ENCODE measurements at regions not wholly inside any gene's neighbourhood (a gene's known extent, or its start where the extent isn't known, plus 50 kb on each side); places are given as distances from the start of the nearest gene placed in this dataset.

DNA sequence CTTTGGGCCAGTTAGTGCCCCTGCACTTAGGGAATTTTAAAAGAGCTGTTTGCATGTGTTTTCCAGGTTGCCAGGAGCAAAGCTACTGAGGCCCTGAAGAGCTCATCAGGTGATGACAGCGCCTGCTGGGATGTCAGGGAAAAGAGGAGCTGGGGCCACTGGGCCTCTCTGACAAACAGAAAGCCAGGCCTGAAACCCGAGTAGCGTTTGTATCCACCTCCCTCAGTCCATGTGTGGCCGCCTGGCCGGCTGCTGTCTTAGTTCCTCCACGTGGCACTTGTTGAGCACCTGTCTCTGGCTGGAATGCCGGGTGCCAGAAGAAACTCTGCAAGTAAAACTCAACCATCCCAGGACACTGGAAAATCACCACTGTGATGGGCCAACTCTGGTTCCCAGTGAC is 601.2 kb downstream of the CDH26 start:
- Mint-ChIP-seq H3K4me1 (no peaks in the 10 kb centered on the region), H3K27ac (no peak overlapping the region), H3K27me3 (peaks cover 6% of the 10 kb centered on the region), H3K36me3 (no peaks in the 10 kb centered on the region), H3K9me3 (peaks cover 2% of the 10 kb centered on the region), H3K4me3 (no peak overlapping the region)
- DNase-seq (ENCODE audit: low spot score in 2 of 2) (no peak), ATAC-seq (ENCODE audit: low read depth) (no peak)

DNA sequence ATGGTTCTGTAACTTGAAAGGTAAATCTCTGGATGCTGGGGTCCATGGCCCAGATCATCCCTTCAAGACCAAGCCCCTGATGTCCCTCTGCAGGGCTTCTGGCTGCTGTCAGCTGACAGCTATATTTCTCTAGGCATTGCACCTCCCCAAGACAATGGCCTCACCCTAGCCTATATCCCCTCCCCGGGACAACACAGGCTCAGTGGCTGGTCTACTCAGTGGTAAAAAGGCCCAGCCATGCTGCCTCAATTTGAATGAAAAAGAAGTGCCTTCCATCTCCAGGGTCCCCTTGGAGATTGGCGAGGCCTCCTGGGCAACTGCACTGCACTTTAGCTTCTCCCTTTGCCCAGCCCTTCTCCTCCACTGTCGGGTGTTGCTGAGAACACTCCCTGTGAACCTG is 602.8 kb downstream of the CDH26 start:
- H3K9me3 Mint-ChIP-seq: peaks cover 2% of the 10 kb centered on the region
- H3K4me1 Mint-ChIP-seq: no peaks in the 10 kb centered on the region
- H3K27me3 Mint-ChIP-seq: peaks cover 4% of the 10 kb centered on the region
- no peak overlapping the region for H3K4me3 Mint-ChIP-seq
- ATAC-seq (ENCODE audit: low read depth) (no peak), DNase-seq (ENCODE audit: low spot score in 2 of 2) (no peak)
- H3K27ac Mint-ChIP-seq: no peak overlapping the region
- H3K36me3 Mint-ChIP-seq: no peaks in the 10 kb centered on the region

DNA sequence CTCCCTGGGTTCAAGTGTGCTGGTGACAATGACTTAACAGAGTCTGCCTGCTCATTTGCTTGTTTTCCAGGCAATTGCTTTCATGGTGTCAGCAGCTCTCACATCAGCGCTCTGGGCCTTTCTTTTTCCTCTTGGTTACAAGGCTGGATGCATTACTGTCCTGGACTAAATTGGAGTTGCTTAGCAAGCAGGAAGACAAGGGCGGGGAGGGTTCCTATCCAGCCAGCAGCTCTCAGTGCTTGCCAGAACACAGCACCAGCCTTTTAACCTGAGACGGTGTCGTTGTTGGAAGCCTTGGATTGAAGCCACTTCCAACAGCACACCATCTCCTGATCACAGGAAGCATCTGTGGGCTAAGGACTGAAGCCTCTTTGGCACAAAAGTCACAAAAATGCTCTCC is 606.9 kb downstream of the CDH26 start:
- Mint-ChIP-seq H3K9me3 (peaks cover 2% of the 10 kb centered on the region), H3K4me3 (no peak overlapping the region), H3K4me1 (no peaks in the 10 kb centered on the region), H3K27me3 (no peaks in the 10 kb centered on the region), H3K27ac (no peak overlapping the region), H3K36me3 (no peaks in the 10 kb centered on the region)
- DNase-seq (ENCODE audit: low spot score in 2 of 2) (no peak), ATAC-seq (ENCODE audit: low read depth) (no peak)

GRCh38 chr20:60565551-60565950 is 607.3 kb downstream of the CDH26 start:
- no peak overlapping the region for H3K4me3 Mint-ChIP-seq
- H3K36me3 Mint-ChIP-seq: no peaks in the 10 kb centered on the region
- no peaks in the 10 kb centered on the region for H3K27me3 Mint-ChIP-seq
- H3K4me1 Mint-ChIP-seq: no peaks in the 10 kb centered on the region
- no peak for DNase-seq (ENCODE audit: low spot score in 2 of 2)
- no peak overlapping the region for H3K27ac Mint-ChIP-seq
- H3K9me3 Mint-ChIP-seq: peaks cover 3% of the 10 kb centered on the region
- ATAC-seq (ENCODE audit: low read depth): no peak

DNA sequence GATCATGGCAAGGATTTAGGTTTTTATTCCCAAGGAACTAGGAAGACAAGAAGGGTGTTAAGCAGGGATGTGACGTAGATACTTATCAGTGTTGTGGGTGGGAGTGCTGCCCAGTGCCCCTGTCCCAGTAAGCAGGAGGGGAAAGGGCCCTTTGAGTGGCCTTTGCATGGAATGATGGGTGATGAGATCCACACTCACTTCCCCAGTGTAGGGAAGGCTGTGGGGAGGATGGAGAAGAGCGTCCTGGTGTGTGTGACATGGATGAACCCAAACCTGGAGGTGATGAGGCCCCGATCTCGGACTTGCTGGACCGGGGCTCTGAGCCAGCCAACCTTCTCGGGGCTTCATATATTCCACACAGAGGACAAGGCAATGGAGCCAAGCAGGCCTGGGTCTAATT is 610.9 kb downstream of the CDH26 start:
- Mint-ChIP-seq H3K9me3 (peaks cover 2% of the 10 kb centered on the region), H3K27ac (no peak overlapping the region), H3K4me3 (no peak overlapping the region), H3K36me3 (no peaks in the 10 kb centered on the region), H3K27me3 (no peaks in the 10 kb centered on the region), H3K4me1 (no peaks in the 10 kb centered on the region)
- ATAC-seq (ENCODE audit: low read depth) (no peak), DNase-seq (ENCODE audit: low spot score in 2 of 2) (no peak)

GRCh38 chr20:60570481-60571277 is 612.5 kb downstream of the CDH26 start:
- H3K9me3 Mint-ChIP-seq: peaks cover 5% of the 10 kb centered on the region
- H3K27me3 Mint-ChIP-seq: no peaks in the 10 kb centered on the region
- no peak overlapping the region for H3K27ac Mint-ChIP-seq
- no peak for ATAC-seq (ENCODE audit: low read depth)
- no peak for DNase-seq (ENCODE audit: low spot score in 2 of 2)
- H3K4me1 Mint-ChIP-seq: no peaks in the 10 kb centered on the region
- H3K36me3 Mint-ChIP-seq: no peaks in the 10 kb centered on the region
- no peak overlapping the region for H3K4me3 Mint-ChIP-seq

- Mint-ChIP-seq H3K36me3 (no peaks in the 10 kb centered on the region), H3K4me1 (no peaks in the 10 kb centered on the region), H3K4me3 (no peak overlapping the region), H3K9me3 (peaks cover 5% of the 10 kb centered on the region), H3K27ac (no peak overlapping the region), H3K27me3 (no peaks in the 10 kb centered on the region)
- ATAC-seq (ENCODE audit: low read depth) (no peak), DNase-seq (ENCODE audit: low spot score in 2 of 2) (no peak)
Measured at GRCh38 chr20:60573003-60573680, 614.9 kb downstream of the CDH26 start.

- no peaks in the 10 kb centered on the region for H3K27me3 Mint-ChIP-seq
- no peaks in the 10 kb centered on the region for H3K4me1 Mint-ChIP-seq
- H3K36me3 Mint-ChIP-seq: no peaks in the 10 kb centered on the region
- H3K27ac Mint-ChIP-seq: no peak overlapping the region
- DNase-seq (ENCODE audit: low spot score in 2 of 2) (no peak), ATAC-seq (ENCODE audit: low read depth) (no peak)
- peaks cover 3% of the 10 kb centered on the region for H3K9me3 Mint-ChIP-seq
- no peak overlapping the region for H3K4me3 Mint-ChIP-seq
Measured at GRCh38 chr20:60576236-60576635, 618.0 kb downstream of the CDH26 start.

GRCh38 chr20:60579941-60580515 is 621.8 kb downstream of the CDH26 start:
- H3K36me3 Mint-ChIP-seq: no peaks in the 10 kb centered on the region
- no peak overlapping the region for H3K27ac Mint-ChIP-seq
- no peaks in the 10 kb centered on the region for H3K9me3 Mint-ChIP-seq
- no peaks in the 10 kb centered on the region for H3K27me3 Mint-ChIP-seq
- DNase-seq (ENCODE audit: low spot score in 2 of 2) (no peak), ATAC-seq (ENCODE audit: low read depth) (no peak)
- no peak overlapping the region for H3K4me3 Mint-ChIP-seq
- no peaks in the 10 kb centered on the region for H3K4me1 Mint-ChIP-seq

DNA sequence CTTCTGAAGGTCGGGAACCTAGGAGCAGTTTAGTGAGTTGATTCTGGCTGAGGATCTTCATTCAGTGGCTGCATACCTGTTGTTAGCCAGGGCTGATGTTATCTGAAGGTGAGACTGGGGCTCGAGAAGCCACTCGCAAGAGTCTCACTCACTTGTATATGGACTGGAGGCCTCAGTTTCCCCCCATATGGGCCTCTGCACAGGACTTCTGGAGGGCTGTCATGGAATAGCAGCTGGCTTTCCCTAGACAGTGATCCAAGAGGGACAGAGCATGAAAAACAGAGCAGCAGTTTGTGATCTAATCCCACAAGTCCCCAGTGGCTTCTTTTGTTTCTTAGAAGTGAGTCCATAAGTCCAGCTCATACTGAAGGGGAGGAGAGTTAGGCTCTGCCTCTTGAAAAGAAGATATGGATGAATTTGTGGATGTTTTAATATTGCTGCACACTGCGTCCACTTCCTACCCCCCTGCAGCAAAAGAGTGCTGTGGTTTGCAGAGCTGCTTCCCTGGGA is 623.4 kb downstream of the CDH26 start:
- DNase-seq (ENCODE audit: low spot score in 2 of 2) (no peak), ATAC-seq (ENCODE audit: low read depth) (no peak)
- Mint-ChIP-seq H3K36me3 (no peaks in the 10 kb centered on the region), H3K27me3 (no peaks in the 10 kb centered on the region), H3K4me3 (no peak overlapping the region), H3K9me3 (no peaks in the 10 kb centered on the region), H3K4me1 (no peaks in the 10 kb centered on the region), H3K27ac (no peak overlapping the region)

GRCh38 chr20:60583741-60584140 is 625.5 kb downstream of the CDH26 start:
- no peak overlapping the region for H3K4me3 Mint-ChIP-seq
- H3K9me3 Mint-ChIP-seq: no peaks in the 10 kb centered on the region
- H3K27me3 Mint-ChIP-seq: no peaks in the 10 kb centered on the region
- no peak overlapping the region for H3K27ac Mint-ChIP-seq
- H3K36me3 Mint-ChIP-seq: no peaks in the 10 kb centered on the region
- DNase-seq (ENCODE audit: low spot score in 2 of 2) (no peak), ATAC-seq (ENCODE audit: low read depth) (no peak)
- H3K4me1 Mint-ChIP-seq: no peaks in the 10 kb centered on the region

GRCh38 chr20:60584221-60584620 is 626.0 kb downstream of the CDH26 start:
- no peaks in the 10 kb centered on the region for H3K27me3 Mint-ChIP-seq
- H3K9me3 Mint-ChIP-seq: no peaks in the 10 kb centered on the region
- H3K4me1 Mint-ChIP-seq: no peaks in the 10 kb centered on the region
- H3K27ac Mint-ChIP-seq: no peak overlapping the region
- DNase-seq (ENCODE audit: low spot score in 2 of 2): no peak
- ATAC-seq (ENCODE audit: low read depth): no peak
- H3K4me3 Mint-ChIP-seq: no peak overlapping the region
- no peaks in the 10 kb centered on the region for H3K36me3 Mint-ChIP-seq

GRCh38 chr20:60585651-60586050 is 627.4 kb downstream of the CDH26 start:
- no peak for DNase-seq (ENCODE audit: low spot score in 2 of 2)
- H3K36me3 Mint-ChIP-seq: no peaks in the 10 kb centered on the region
- H3K4me1 Mint-ChIP-seq: no peaks in the 10 kb centered on the region
- no peaks in the 10 kb centered on the region for H3K9me3 Mint-ChIP-seq
- H3K4me3 Mint-ChIP-seq: no peak overlapping the region
- no peaks in the 10 kb centered on the region for H3K27me3 Mint-ChIP-seq
- no peak for ATAC-seq (ENCODE audit: low read depth)
- H3K27ac Mint-ChIP-seq: no peak overlapping the region

DNA sequence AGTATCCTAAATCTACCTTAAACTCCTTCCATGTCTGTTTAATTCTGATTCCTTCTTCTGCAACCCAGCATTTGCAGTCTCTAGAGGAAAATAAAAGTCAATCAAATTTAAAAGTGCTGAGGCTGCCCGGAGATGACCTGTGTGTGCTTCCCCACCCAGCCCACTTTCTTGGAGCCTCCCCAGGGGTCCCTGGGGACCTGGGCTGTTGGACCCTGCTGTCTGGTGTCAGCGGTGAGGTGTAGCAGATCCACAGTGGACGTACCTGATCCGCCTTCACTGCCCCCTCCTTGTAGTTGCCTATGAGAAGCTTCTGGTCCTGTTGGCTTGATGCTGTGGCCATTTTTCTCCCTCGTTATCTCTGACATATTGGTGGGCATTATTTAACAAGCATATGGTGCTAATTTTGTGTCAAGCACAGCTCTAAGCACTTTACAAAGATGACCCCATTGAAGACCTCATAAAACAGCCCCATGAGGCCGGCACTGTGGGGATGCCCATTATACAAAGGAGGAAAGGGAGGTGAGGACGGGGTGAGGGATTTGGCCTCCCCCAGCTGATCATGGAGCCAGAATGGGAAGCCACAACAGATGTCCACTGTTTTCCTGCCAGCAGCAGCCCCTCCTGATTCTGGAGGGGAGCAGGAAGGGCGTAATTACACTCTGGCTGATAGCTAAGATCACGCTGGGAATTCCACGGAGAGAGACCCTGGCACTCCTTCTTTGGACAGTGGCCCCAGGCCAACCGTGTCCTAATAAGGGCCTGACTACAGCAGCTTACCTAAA is 628.2 kb downstream of the CDH26 start:
- ATAC-seq (ENCODE audit: low read depth) (no peak), DNase-seq (ENCODE audit: low spot score in 2 of 2) (no peak)
- Mint-ChIP-seq H3K36me3 (no peaks in the 10 kb centered on the region), H3K4me1 (no peaks in the 10 kb centered on the region), H3K9me3 (no peaks in the 10 kb centered on the region), H3K27ac (no peak overlapping the region), H3K27me3 (no peaks in the 10 kb centered on the region), H3K4me3 (no peak overlapping the region)
